NCI-H2171 (cell line): ENCODE measurements at regions not wholly inside any gene's neighbourhood (a gene's known extent, or its start where the extent isn't known, plus 50 kb on each side); places are given as distances from the start of the nearest gene placed in this dataset.
"Not testable (repeated sequence)": the region's sequence is repeated elsewhere in the genome, so short reads cannot be mapped to it uniquely, and the experiment has no call there.

Source experiments
- DNase-seq: peaks from one replicate; lab custom pipeline; 2025; lab: John Stamatoyannopoulos, UW

GRCh38 chr5:126055348-126055729 is 367.9 kb upstream of the GRAMD2B start:
- DNase-seq = no peak

- DNase-seq = no peak
Measured at GRCh38 chr5:126056352-126056751, 366.9 kb upstream of the GRAMD2B start.

- no peak for DNase-seq
Measured at GRCh38 chr5:126056851-126057622, 366.2 kb upstream of the GRAMD2B start.

GRCh38 chr5:126058392-126058791 is 364.8 kb upstream of the GRAMD2B start:
- not testable (repeated sequence) for DNase-seq

GRCh38 chr5:126062398-126063221 is 360.6 kb upstream of the GRAMD2B start:
- DNase-seq = no peak

GRCh38 chr5:126065061-126065460 is 358.1 kb upstream of the GRAMD2B start:
- no peak for DNase-seq

GRCh38 chr5:126066836-126067235 is 356.4 kb upstream of the GRAMD2B start:
- DNase-seq = no peak

- no peak for DNase-seq
Measured at GRCh38 chr5:126067404-126067803, 355.8 kb upstream of the GRAMD2B start.

- no peak for DNase-seq
Measured at GRCh38 chr5:126069329-126069728, 353.9 kb upstream of the GRAMD2B start.

- no peak for DNase-seq
Measured at GRCh38 chr5:126070481-126070880, 352.7 kb upstream of the GRAMD2B start.

- no peak for DNase-seq
Measured at GRCh38 chr5:126074538-126074937, 348.7 kb upstream of the GRAMD2B start.

GRCh38 chr5:126079266-126079665 is 343.9 kb upstream of the GRAMD2B start:
- DNase-seq = no peak

GRCh38 chr5:126081209-126081608 is 342.0 kb upstream of the GRAMD2B start:
- no peak for DNase-seq

- DNase-seq = no peak
Measured at GRCh38 chr5:126093041-126093440, 330.2 kb upstream of the GRAMD2B start.

GRCh38 chr5:126093718-126094117 is 329.5 kb upstream of the GRAMD2B start:
- DNase-seq = no peak

GRCh38 chr5:126094991-126095390 is 328.2 kb upstream of the GRAMD2B start:
- no peak for DNase-seq

- DNase-seq = no peak
Measured at GRCh38 chr5:126096442-126097006, 326.7 kb upstream of the GRAMD2B start.

- no peak for DNase-seq
Measured at GRCh38 chr5:126097876-126098275, 325.3 kb upstream of the GRAMD2B start.

- DNase-seq = no peak
Measured at GRCh38 chr5:126098330-126099017, 324.7 kb upstream of the GRAMD2B start.

- DNase-seq = no peak
Measured at GRCh38 chr5:126099077-126099476, 324.1 kb upstream of the GRAMD2B start.

GRCh38 chr5:126100767-126101166 is 322.4 kb upstream of the GRAMD2B start:
- DNase-seq = no peak

- DNase-seq = no peak
Measured at GRCh38 chr5:126101901-126102300, 321.3 kb upstream of the GRAMD2B start.
